Mesenchymal stem cell (in vitro differentiated cells and primary cell): ENCODE measurements at regions not wholly inside any gene's neighbourhood (a gene's known extent, or its start where the extent isn't known, plus 50 kb on each side); places are given as distances from the start of the nearest gene placed in this dataset.
"Not testable (repeated sequence)": the region's sequence is repeated elsewhere in the genome, so short reads cannot be mapped to it uniquely, and the experiment has no call there.

ENCODE experiments used
- DNase-seq: peaks from one replicate; pipeline ENCODE4 v3.0.0-alpha.2; 2013
- H2AFZ ChIP-seq: one replicate; pipeline ENCODE4 v1.6.1; 2013; ENCODE audit warnings: low read depth, mild to moderate bottlenecking, control low read depth, inconsistent platforms, low read length, moderate library complexity
- H2AK5ac ChIP-seq: 2 replicates; pipeline ENCODE4 v1.6.1; 2013; ENCODE audit warnings: low read length, moderate library complexity, mild to moderate bottlenecking, inconsistent platforms; ENCODE audit not compliant: severe bottlenecking
- H2BK120ac ChIP-seq: one replicate; pipeline ENCODE4 v1.6.1; 2013; ENCODE audit warnings: low read depth, mild to moderate bottlenecking, inconsistent platforms, low read length, moderate library complexity
- H2BK12ac ChIP-seq, 2 experiments: one replicate each; pipeline ENCODE4 v1.6.1; 2013; ENCODE audit warnings: inconsistent platforms in 2 of 2, low read length in 2 of 2, mild to moderate bottlenecking in 2 of 2, moderate library complexity in 2 of 2, control low read depth in 1 of 2
- H2BK15ac ChIP-seq: one replicate; pipeline ENCODE4 v1.6.1; 2013; ENCODE audit warnings: mild to moderate bottlenecking, low read depth, inconsistent platforms; ENCODE audit not compliant: poor library complexity, severe bottlenecking
- H2BK5ac ChIP-seq: 2 replicates; pipeline ENCODE4 v1.6.1; 2013; ENCODE audit warnings: low read depth, mild to moderate bottlenecking, low read length, control low read depth, inconsistent platforms; ENCODE audit not compliant: poor library complexity, severe bottlenecking
- H3K14ac ChIP-seq, 2 experiments: one replicate each; pipeline ENCODE4 v1.6.1; 2013; ENCODE audit warnings: inconsistent platforms in 2 of 2, low read length in 2 of 2, control low read depth in 1 of 2, mild to moderate bottlenecking in 1 of 2, moderate library complexity in 1 of 2
- H3K18ac ChIP-seq, 2 experiments: one replicate each; pipeline ENCODE4 v1.6.1; 2013; ENCODE audit warnings: inconsistent platforms in 2 of 2, low read length in 2 of 2, control low read depth in 1 of 2, low read depth in 1 of 2, mild to moderate bottlenecking in 1 of 2
- H3K23ac ChIP-seq, 2 experiments: one replicate each; pipeline ENCODE4 v1.6.1; 2013; ENCODE audit warnings: inconsistent platforms in 2 of 2, low read length in 2 of 2, mild to moderate bottlenecking in 2 of 2, moderate library complexity in 2 of 2, control low read depth in 1 of 2
- H3K27ac ChIP-seq: 2 replicates; pipeline ENCODE4 v1.5.1; 2013; ENCODE audit warnings: mild to moderate bottlenecking, moderate library complexity, low read length, control low read depth, inconsistent platforms; ENCODE audit not compliant: poor library complexity, severe bottlenecking
- H3K27me3 ChIP-seq, 2 experiments: 2 replicates each; pipeline versions ENCODE4 v1.6.1 to v1.7.0; 2013; ENCODE audit warnings: low read length in 2 of 2, mild to moderate bottlenecking in 2 of 2, moderate library complexity in 2 of 2, control low read depth in 1 of 2, inconsistent platforms in 1 of 2; ENCODE audit not compliant: control insufficient read depth in 1 of 2, insufficient read depth in 1 of 2
- H3K36me3 ChIP-seq, 2 experiments: 2 replicates each; pipeline versions ENCODE4 v1.6.1 to v1.7.0; 2013; ENCODE audit warnings: low read length in 2 of 2, control low read depth in 1 of 2, inconsistent platforms in 1 of 2, low read depth in 1 of 2, mild to moderate bottlenecking in 1 of 2; ENCODE audit not compliant: insufficient read depth in 2 of 2, control insufficient read depth in 1 of 2
- H3K4ac ChIP-seq, 2 experiments: one replicate each; pipeline ENCODE4 v1.6.1; 2013; ENCODE audit warnings: inconsistent platforms in 2 of 2, low read length in 2 of 2, mild to moderate bottlenecking in 2 of 2, moderate library complexity in 2 of 2, control low read depth in 1 of 2, low read depth in 1 of 2
- H3K4me1 ChIP-seq: 2 replicates; pipeline ENCODE4 v1.6.1; 2013; ENCODE audit warnings: low read depth, low read length, control low read depth; ENCODE audit not compliant: control insufficient read depth, insufficient read depth
- H3K4me2 ChIP-seq: 2 replicates; pipeline ENCODE4 v1.6.1; 2013; ENCODE audit warnings: low read length, mild to moderate bottlenecking, inconsistent platforms; ENCODE audit not compliant: poor library complexity, severe bottlenecking
- H3K4me3 ChIP-seq, 2 experiments: 2 replicates each; pipeline versions ENCODE4 v1.5.1 to v1.7.0; 2013; ENCODE audit warnings: low read length in 2 of 2, mild to moderate bottlenecking in 2 of 2, control low read depth in 1 of 2, low read depth in 1 of 2; ENCODE audit not compliant: insufficient read depth in 1 of 2
- H3K79me1 ChIP-seq: replicated peaks from 2 replicates; pipeline ENCODE4 v1.6.1; 2013; ENCODE audit warnings: mild to moderate bottlenecking, control low read depth, low read length, inconsistent platforms; ENCODE audit not compliant: poor library complexity, severe bottlenecking
- H3K9ac ChIP-seq: 2 replicates; pipeline ENCODE4 v1.7.0; 2013; ENCODE audit warnings: mild to moderate bottlenecking, low read length, moderate library complexity
- H3K9me3 ChIP-seq: 2 replicates; pipeline ENCODE4 v1.7.0; 2013; ENCODE audit warnings: mild to moderate bottlenecking, low read length; ENCODE audit not compliant: control insufficient read depth
- H4K8ac ChIP-seq: one replicate; pipeline ENCODE4 v1.6.1; 2013; ENCODE audit warnings: inconsistent platforms, mild to moderate bottlenecking, low read length, moderate library complexity
- H4K91ac ChIP-seq: one replicate; pipeline ENCODE4 v1.6.1; 2013; ENCODE audit warnings: mild to moderate bottlenecking, low read length, inconsistent platforms
- WGBS: methylation state at CpG from one replicate; pipeline ENCODE4 v1.1.7; 2013; ENCODE audit warnings: mixed read lengths; 5-methylcytosine and 5-hydroxymethylcytosine counted together

- H2BK5ac ChIP-seq = no peak overlapping the region
- no peak overlapping the region for H3K4ac ChIP-seq
- no peak overlapping the region for H2AFZ ChIP-seq
- H3K9me3 ChIP-seq = no peaks in the 10 kb centered on the region
- no peaks in the 10 kb centered on the region for H3K27me3 ChIP-seq
- no peak overlapping the region for H2AK5ac ChIP-seq
- H2BK120ac ChIP-seq = no peak overlapping the region
- peaks cover 4% of the 10 kb centered on the region for H3K4me1 ChIP-seq
- no peak overlapping the region for H3K14ac ChIP-seq
- WGBS = no CpG with 5 or more reads among the region's 1 CpG
- no peak overlapping the region for H4K91ac ChIP-seq
- no peaks in the 10 kb centered on the region for H3K36me3 ChIP-seq
- H2BK12ac ChIP-seq = no peak overlapping the region
- no peak overlapping the region for H3K18ac ChIP-seq
- H4K8ac ChIP-seq = no peak overlapping the region
- no peak overlapping the region for H3K23ac ChIP-seq
- peak; percentile 75 for DNase-seq
- H2BK15ac ChIP-seq = no peak overlapping the region
- H3K9ac ChIP-seq = no peak overlapping the region
- no peak overlapping the region for H3K27ac ChIP-seq
- H3K4me2 ChIP-seq = no peak overlapping the region
- no peak overlapping the region for H3K4me3 ChIP-seq
- no peaks in the 10 kb centered on the region for H3K79me1 ChIP-seq
These were observed 83.5 kb upstream of the PRDX6 start for GRCh38 chr1:173393659-173394000.

GRCh38 chr1:173394813-173395212 is 82.3 kb upstream of the PRDX6 start:
- H3K36me3 ChIP-seq, H3K9me3 ChIP-seq, H4K8ac ChIP-seq, H2BK5ac ChIP-seq, H3K9ac ChIP-seq, H3K4ac ChIP-seq, H3K23ac ChIP-seq, H2BK15ac ChIP-seq, H3K4me2 ChIP-seq, H3K4me1 ChIP-seq, H3K27ac ChIP-seq, DNase-seq, H2BK120ac ChIP-seq, H3K4me3 ChIP-seq, H3K79me1 ChIP-seq, H3K18ac ChIP-seq, H4K91ac ChIP-seq, H2AK5ac ChIP-seq, H2AFZ ChIP-seq, H3K14ac ChIP-seq, H3K27me3 ChIP-seq: not testable (repeated sequence)
- peak overlapping the region in 1 of 2 experiments; percentile 68 for H2BK12ac ChIP-seq

GRCh38 chr1:173395762-173396161 is 81.4 kb upstream of the PRDX6 start:
- H3K79me1 ChIP-seq = no peaks in the 10 kb centered on the region
- H3K4me3 ChIP-seq = no peak overlapping the region
- no peak overlapping the region for H2BK120ac ChIP-seq
- H3K27me3 ChIP-seq = no peaks in the 10 kb centered on the region
- H3K36me3 ChIP-seq = no peaks in the 10 kb centered on the region
- no peak overlapping the region for H2AFZ ChIP-seq
- no peak overlapping the region for H3K14ac ChIP-seq
- no peak for DNase-seq
- no peak overlapping the region for H3K4me2 ChIP-seq
- H3K4me1 ChIP-seq = peaks cover 4% of the 10 kb centered on the region
- H2BK5ac ChIP-seq = no peak overlapping the region
- no peak overlapping the region for H3K27ac ChIP-seq
- no peak overlapping the region for H3K4ac ChIP-seq
- peak overlapping the region; percentile 54 for H4K8ac ChIP-seq
- H4K91ac ChIP-seq = no peak overlapping the region
- no peak overlapping the region for H2BK15ac ChIP-seq
- no peak overlapping the region for H2BK12ac ChIP-seq
- no peak overlapping the region for H3K9ac ChIP-seq
- H3K23ac ChIP-seq = no peak overlapping the region
- H3K9me3 ChIP-seq = no peaks in the 10 kb centered on the region
- no peak overlapping the region for H2AK5ac ChIP-seq
- H3K18ac ChIP-seq = no peak overlapping the region

GRCh38 chr1:173400387-173400995 is 76.6 kb upstream of the PRDX6 start:
- WGBS = no CpG with 5 or more reads among the region's 1 CpG
- Histone ChIP-seq H2AFZ (no peak overlapping the region), H3K23ac (no peak overlapping the region), H2BK12ac (no peak overlapping the region), H3K18ac (no peak overlapping the region), H2BK15ac (no peak overlapping the region), H4K8ac (no peak overlapping the region), H3K14ac (no peak overlapping the region), H3K9ac (no peak overlapping the region), H3K4me3 (no peak overlapping the region), H3K4me1 (no peaks in the 10 kb centered on the region), H3K4ac (no peak overlapping the region), H3K27me3 (no peaks in the 10 kb centered on the region), H3K9me3 (no peaks in the 10 kb centered on the region), H4K91ac (no peak overlapping the region), H3K79me1 (no peaks in the 10 kb centered on the region), H2BK120ac (no peak overlapping the region), H3K4me2 (no peak overlapping the region), H2BK5ac (no peak overlapping the region), H3K27ac (no peak overlapping the region), H3K36me3 (peaks cover 0 to 2% of the 10 kb centered on the region in 2 experiments), H2AK5ac (no peak overlapping the region)
- DNase-seq = no peak
